AG09309 (cell line): ENCODE measurements at regions not wholly inside any gene's neighbourhood (a gene's known extent, or its start where the extent isn't known, plus 50 kb on each side); places are given as distances from the start of the nearest gene placed in this dataset.
A peak's percentile ranks its signal among the peaks of the same experiment; 100 is the strongest.
"Not testable (repeated sequence)": the region's sequence is repeated elsewhere in the genome, so short reads cannot be mapped to it uniquely, and the experiment has no call there.

Experiments
- DNase-seq: peaks from one replicate; pipeline ENCODE4 v3.0.0-alpha.2; 2010; ENCODE audit warnings: low read depth
- H3K4me3 ChIP-seq: 2 replicates; pipeline ENCODE4 v1.5.1; 2011; ENCODE audit warnings: mild to moderate bottlenecking, low read depth, low read length, moderate library complexity; ENCODE audit not compliant: control insufficient read depth
- TF ChIP-seq, protein P1 (sequence below): IDR thresholded peaks from 2 replicates; pipeline ENCODE4 v1.5.1; 2011; ENCODE audit warnings: mild to moderate bottlenecking, low read depth, low read length, inconsistent platforms; ENCODE audit not compliant: insufficient read depth, control insufficient read depth; ENCODE audit errors: missing control alignments

DNA sequence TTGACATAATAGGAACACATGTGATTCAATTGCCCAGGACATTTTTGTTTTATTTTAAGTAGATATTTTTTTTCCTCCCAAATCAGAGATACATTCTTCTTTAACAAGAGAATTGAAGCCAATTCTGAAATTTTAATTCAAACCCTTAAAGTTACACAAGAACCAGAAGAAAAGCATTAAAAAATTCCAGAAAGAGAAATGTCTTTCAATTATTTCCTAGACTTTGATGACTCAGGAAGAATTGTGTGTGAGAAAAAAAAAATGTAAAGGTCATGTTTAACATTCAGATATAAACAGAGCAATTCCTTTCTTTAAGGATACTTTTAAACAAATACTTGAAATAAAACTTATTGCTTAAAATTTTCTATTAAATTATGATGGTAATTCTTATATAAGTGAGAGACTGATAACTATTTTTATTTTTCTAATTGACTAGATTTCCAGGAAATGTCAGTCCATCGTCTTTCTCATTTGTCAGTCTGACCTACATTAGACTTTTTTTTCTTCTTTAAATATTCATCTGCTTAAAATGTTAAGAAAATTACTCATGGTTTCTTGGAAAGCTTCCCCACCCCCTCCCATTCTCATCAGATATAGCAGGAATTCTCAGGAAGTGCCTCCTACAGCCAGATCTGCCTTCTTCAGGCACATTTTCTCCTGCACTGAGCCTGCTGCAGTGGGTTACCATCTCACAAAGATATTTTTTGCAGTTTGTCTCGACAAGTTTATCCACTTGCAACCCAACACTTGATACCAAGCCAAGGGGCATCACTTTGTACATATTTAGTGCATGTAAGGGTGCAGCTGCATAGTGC lies 261.8 kb upstream of the CBLB start:
- TF ChIP-seq, protein P1, sequence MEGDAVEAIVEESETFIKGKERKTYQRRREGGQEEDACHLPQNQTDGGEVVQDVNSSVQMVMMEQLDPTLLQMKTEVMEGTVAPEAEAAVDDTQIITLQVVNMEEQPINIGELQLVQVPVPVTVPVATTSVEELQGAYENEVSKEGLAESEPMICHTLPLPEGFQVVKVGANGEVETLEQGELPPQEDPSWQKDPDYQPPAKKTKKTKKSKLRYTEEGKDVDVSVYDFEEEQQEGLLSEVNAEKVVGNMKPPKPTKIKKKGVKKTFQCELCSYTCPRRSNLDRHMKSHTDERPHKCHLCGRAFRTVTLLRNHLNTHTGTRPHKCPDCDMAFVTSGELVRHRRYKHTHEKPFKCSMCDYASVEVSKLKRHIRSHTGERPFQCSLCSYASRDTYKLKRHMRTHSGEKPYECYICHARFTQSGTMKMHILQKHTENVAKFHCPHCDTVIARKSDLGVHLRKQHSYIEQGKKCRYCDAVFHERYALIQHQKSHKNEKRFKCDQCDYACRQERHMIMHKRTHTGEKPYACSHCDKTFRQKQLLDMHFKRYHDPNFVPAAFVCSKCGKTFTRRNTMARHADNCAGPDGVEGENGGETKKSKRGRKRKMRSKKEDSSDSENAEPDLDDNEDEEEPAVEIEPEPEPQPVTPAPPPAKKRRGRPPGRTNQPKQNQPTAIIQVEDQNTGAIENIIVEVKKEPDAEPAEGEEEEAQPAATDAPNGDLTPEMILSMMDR = no peak
- peak; percentile 46 for DNase-seq
- no peak overlapping the region for H3K4me3 ChIP-seq

DNA sequence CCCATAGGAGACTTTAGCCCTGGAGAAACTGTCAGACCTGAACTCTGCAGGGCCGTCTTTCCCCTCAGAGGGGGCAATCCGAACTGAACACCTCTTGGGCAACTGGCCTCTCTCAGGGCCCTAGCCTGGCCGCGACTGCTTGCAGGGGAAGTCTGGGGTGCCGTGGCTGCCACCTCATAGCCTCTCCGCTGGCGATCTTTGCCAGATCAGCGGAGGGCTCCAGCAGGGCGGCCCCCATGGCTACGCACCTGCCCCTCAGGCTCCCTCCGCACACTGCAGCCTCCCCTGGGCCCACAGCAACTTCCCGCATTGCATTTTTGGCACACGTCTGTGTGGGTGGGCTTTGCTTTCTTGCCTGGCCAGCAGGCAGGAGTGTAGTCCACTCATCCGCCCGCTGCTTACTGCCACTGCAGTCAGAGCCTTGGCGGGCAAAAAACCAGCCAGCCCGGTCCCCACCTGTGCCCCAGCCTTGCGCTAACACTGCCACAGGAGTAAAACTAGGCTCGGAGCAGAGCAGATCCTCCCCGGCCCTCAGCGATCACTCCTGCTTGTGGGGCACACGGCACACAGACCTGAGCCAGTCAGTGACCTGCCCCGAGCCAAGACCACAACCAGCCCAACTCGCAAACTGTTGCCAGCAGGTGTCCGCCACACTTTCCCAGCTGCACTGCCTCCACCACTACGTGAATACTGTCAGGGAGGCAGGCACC lies 266.8 kb upstream of the CBLB start:
- TF ChIP-seq, protein P1 = no peak
- H3K4me3 ChIP-seq = no peak overlapping the region
- DNase-seq = no peak

DNA sequence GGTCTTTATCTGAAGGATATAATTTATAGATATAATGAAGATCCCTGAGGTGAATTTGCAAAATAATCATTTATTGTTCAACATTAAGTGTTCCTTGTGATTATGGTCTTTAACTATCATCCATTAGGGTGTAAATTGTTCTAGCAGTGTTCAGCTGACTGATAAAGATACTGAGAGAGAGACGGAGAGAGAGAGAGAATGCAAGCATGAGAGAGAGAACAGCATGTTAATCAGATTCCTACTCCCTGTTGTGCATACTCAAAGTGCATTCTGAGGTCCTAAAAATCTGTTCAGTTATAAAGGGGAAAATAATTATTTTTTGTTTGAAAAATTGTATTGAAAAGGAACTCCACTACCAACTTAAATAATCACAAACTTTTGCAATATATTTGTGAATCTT lies 271.0 kb upstream of the CBLB start:
- H3K4me3 ChIP-seq = no peak overlapping the region
- TF ChIP-seq, protein P1 = no peak
- DNase-seq = no peak

DNA sequence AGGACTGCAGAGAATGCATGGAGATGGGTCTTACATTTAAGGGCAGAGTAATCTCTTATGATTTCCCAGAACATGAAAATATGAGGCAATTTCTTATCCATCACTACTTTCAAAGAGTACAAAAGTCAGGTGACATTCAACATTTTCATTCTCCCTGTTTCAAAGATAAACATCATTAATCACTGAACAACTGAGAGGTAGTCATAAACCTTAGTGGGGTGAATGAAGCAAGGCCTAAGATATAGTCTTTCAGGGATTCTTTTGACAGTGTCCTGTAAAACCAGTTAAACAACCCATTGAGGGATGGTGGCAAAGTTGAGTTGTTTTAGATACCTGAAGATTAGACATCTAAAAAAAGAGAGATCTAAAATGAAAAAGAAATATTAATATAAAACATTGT lies 271.6 kb upstream of the CBLB start:
- no peak for DNase-seq
- TF ChIP-seq, protein P1 = no peak
- H3K4me3 ChIP-seq = no peak overlapping the region

DNA sequence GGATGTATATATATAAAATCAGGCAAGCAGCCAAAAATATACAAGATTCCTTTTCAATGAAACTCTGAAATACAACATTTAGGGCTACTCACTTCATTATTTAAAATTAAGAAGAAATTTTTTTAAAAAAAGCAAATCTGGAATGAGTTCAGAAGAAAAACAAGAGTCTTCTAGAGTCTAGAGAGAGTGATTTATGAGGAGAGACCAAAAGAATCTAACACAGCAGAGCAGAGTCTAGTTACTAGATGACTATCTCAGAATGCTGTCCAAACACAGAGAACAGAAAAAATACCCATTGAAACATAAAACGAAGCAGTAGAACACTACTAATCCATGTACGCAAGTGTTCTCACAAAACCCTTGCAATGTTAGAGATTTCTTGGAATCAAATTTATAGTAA lies 275.2 kb upstream of the CBLB start:
- no peak overlapping the region for H3K4me3 ChIP-seq
- no peak for DNase-seq
- TF ChIP-seq, protein P1 = no peak

DNA sequence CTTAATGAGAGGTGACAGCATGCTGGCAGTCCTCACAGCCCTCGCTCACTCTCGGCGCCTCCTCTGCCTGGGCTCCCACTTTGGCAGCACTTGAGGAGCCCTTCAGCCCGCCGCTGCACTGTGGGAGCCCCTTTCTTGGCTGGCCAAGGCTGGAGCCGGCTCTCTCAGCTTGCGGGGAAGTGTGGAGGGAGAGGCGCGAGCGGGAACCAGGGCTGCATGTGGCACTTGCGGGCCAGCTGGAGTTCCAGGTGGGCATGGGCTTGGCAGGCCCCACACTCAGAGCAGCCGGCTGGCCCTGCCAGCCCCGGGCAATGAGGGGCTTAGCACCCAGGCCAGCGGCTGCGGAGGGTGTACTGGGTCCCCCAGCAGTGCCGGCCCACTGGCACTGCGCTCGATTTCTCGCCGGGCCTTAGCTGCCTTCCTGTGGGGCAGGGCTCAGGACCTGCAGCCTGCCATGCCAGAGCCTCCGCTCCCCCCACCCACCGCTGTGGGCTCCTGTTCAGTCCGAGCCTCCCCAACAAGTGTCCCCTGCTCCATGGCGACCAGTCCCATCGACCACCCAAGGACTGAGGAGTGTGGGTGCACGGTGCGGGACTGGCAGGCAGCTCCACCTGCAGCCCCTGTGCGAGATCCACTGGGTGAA lies 279.7 kb upstream of the CBLB start:
- H3K4me3 ChIP-seq, DNase-seq: not testable (repeated sequence)

DNA sequence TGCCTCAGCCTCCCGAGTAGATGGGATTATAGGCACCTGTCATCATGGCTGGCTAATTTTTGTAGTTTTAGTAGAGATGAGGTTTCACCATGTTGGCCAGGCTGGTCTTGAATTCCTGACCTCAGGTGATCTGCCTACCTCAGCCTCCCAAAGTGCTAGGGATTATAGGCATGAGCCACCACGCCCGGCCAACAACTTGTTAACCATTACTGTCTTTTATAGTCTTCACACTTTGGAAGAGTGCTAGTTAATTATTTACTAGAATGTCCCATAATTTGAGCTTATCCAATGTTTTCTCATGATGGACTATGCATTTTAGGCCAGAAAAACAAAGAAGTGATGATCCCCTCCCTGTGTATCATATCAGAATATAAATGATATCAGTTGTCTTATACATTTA lies 288.6 kb upstream of the CBLB start:
- H3K4me3 ChIP-seq = no peak overlapping the region
- TF ChIP-seq, protein P1 = no peak
- no peak for DNase-seq
